Chondrocyte (in vitro differentiated cells): ENCODE measurements at regions not wholly inside any gene's neighbourhood (a gene's known extent, or its start where the extent isn't known, plus 50 kb on each side); places are given as distances from the start of the nearest gene placed in this dataset.

Experiments
- DNase-seq: peaks from one replicate; pipeline ENCODE4 v3.0.0; 2021; ENCODE audit warnings: mixed read lengths, low spot score
- H3K27ac Mint-ChIP-seq: one replicate; pipeline ENCODE4 v1.8.0; 2021; ENCODE audit warnings: mild to moderate bottlenecking, moderate library complexity, mixed read lengths; ENCODE audit not compliant: unreplicated experiment
- H3K27me3 Mint-ChIP-seq: 2 replicates; pipeline ENCODE4 v1.8.0; 2021; ENCODE audit warnings: low read depth, mixed read lengths
- H3K36me3 Mint-ChIP-seq: 2 replicates; pipeline ENCODE4 v1.8.0; 2021; ENCODE audit warnings: low read depth, mixed read lengths
- H3K4me1 Mint-ChIP-seq: 2 replicates; pipeline ENCODE4 v1.8.0; 2021; ENCODE audit warnings: low read depth, mild to moderate bottlenecking, mixed read lengths
- H3K4me3 Mint-ChIP-seq: one replicate; pipeline ENCODE4 v1.8.0; 2021; ENCODE audit warnings: mild to moderate bottlenecking, moderate library complexity, mixed read lengths; ENCODE audit not compliant: unreplicated experiment
- H3K9me3 Mint-ChIP-seq: 2 replicates; pipeline ENCODE4 v1.8.0; 2021; ENCODE audit warnings: low read depth, mixed read lengths
- CTCF ChIP-seq: fragments of 200-600 bp; sonication (generic); IDR thresholded peaks from 2 replicates; pipeline ENCODE4 v1.5.0; 2021; ENCODE audit warnings: antibody characterized with exemption, mild to moderate bottlenecking, moderate library complexity

GRCh38 chr3:152208439-152208838, 60.3 kb upstream of the MBNL1 start:
- Mint-ChIP-seq H3K36me3 (peaks cover 2% of the 10 kb centered on the region), H3K4me3 (no peak overlapping the region), H3K9me3 (no peaks in the 10 kb centered on the region), H3K4me1 (peaks cover 33% of the 10 kb centered on the region), H3K27me3 (no peaks in the 10 kb centered on the region), H3K27ac (no peak overlapping the region)
- no peak for DNase-seq
- TF ChIP-seq CTCF = no peak

- DNase-seq = no peak
- no peaks in the 10 kb centered on the region for H3K27me3 Mint-ChIP-seq
- H3K4me3 Mint-ChIP-seq = no peak overlapping the region
- H3K27ac Mint-ChIP-seq = no peak overlapping the region
- no peak for TF ChIP-seq CTCF
- H3K9me3 Mint-ChIP-seq = no peaks in the 10 kb centered on the region
- peaks cover 2% of the 10 kb centered on the region for H3K36me3 Mint-ChIP-seq
- H3K4me1 Mint-ChIP-seq = peaks cover 33% of the 10 kb centered on the region
Measured at GRCh38 chr3:152209060-152209459, 59.7 kb upstream of the MBNL1 start.

GRCh38 chr3:152209776-152210175, 59.0 kb upstream of the MBNL1 start:
- DNase-seq = no peak
- no peak for TF ChIP-seq CTCF
- H3K36me3 Mint-ChIP-seq = peaks cover 2% of the 10 kb centered on the region
- H3K27ac Mint-ChIP-seq = no peak overlapping the region
- H3K4me3 Mint-ChIP-seq = no peak overlapping the region
- H3K9me3 Mint-ChIP-seq = no peaks in the 10 kb centered on the region
- H3K27me3 Mint-ChIP-seq = no peaks in the 10 kb centered on the region
- H3K4me1 Mint-ChIP-seq = peaks cover 28% of the 10 kb centered on the region

GRCh38 chr3:152210697-152211096, 58.0 kb upstream of the MBNL1 start:
- no peak overlapping the region for H3K4me3 Mint-ChIP-seq
- no peaks in the 10 kb centered on the region for H3K27me3 Mint-ChIP-seq
- peaks cover 2% of the 10 kb centered on the region for H3K36me3 Mint-ChIP-seq
- no peaks in the 10 kb centered on the region for H3K9me3 Mint-ChIP-seq
- DNase-seq = no peak
- peaks cover 19% of the 10 kb centered on the region for H3K4me1 Mint-ChIP-seq
- no peak for TF ChIP-seq CTCF
- H3K27ac Mint-ChIP-seq = no peak overlapping the region

- H3K4me1 Mint-ChIP-seq = peaks cover 15% of the 10 kb centered on the region
- no peak overlapping the region for H3K27ac Mint-ChIP-seq
- H3K27me3 Mint-ChIP-seq = no peaks in the 10 kb centered on the region
- H3K36me3 Mint-ChIP-seq = peaks cover 2% of the 10 kb centered on the region
- no peaks in the 10 kb centered on the region for H3K9me3 Mint-ChIP-seq
- DNase-seq = no peak
- TF ChIP-seq CTCF = no peak
- no peak overlapping the region for H3K4me3 Mint-ChIP-seq
Measured at GRCh38 chr3:152211655-152212054, 57.1 kb upstream of the MBNL1 start.
